GM12892 (cell line): ENCODE measurements at regions not wholly inside any gene's neighbourhood (a gene's known extent, or its start where the extent isn't known, plus 50 kb on each side); places are given as distances from the start of the nearest gene placed in this dataset.

Experiments used
- POLR2A ChIP-seq: IDR thresholded peaks from 2 replicates; pipeline ENCODE4 v1.6.1; 2011; ENCODE audit warnings: low read depth, low read length, control low read depth
- POLR2AphosphoS5 ChIP-seq: IDR thresholded peaks from 2 replicates; pipeline ENCODE4 v1.6.1; 2011; ENCODE audit warnings: low read depth, low read length, control low read depth
- TAF1 ChIP-seq: IDR thresholded peaks from 2 replicates; pipeline ENCODE4 v1.6.1; 2011; ENCODE audit warnings: low read depth, mild to moderate bottlenecking, control low read depth, low read length, borderline replicate concordance

DNA sequence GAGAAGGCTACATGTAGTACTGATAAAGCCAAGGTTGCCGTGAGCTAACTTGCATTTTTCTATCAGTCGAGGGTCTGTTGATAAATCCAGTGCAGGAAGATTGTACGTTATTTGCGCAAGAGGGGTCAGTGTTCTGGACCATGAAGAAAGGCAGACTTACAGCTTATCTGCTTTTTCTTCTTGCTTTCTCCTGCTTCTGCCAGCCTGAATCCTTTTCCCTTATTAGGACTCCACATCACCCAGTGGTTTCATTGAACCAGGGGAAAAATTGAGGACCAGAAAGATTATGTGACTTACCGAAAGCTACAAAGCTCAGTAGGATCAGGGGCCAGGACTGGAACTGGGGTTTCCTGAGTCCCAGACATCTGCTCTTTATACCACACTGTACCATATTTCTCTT, 534.6 kb upstream of the BRINP1 start:
- TF ChIP-seq POLR2A (no peak), POLR2AphosphoS5 (no peak), TAF1 (no peak)
